GM10847 (cell line): ENCODE measurements at regions not wholly inside any gene's neighbourhood (a gene's known extent, or its start where the extent isn't known, plus 50 kb on each side); places are given as distances from the start of the nearest gene placed in this dataset.

ENCODE experiments used
- POLR2A ChIP-seq: IDR thresholded peaks from 2 replicates; pipeline ENCODE4 v1.6.1; 2011; ENCODE audit not compliant: insufficient read length; ENCODE audit errors: extremely low read depth

DNA sequence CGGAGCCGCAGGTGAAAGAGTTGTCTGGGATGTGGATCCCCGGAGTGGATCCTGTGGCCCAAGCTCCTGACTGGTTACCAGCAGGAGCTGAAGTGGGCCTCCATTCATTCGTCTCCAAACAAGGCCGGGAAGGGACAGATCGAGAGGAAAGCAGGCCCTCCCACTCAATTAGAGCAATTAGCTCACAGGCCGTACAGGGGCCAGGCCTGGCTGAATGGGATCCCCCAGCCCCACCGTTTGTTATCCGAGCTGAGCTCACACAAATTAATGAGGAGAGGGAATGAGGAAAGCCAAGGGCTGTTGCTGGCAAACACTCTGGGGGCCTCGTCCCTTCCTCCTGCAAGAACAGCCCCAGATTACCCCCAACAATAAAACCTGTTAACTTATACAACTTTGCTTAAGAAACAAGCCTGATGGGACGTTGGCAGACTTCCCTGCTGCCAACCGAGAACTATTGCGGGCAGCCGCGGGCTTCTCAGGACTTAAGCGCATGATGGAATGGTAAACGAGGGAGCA is 338.0 kb downstream of the BCL11A start:
- TF ChIP-seq POLR2A = no peak

- TF ChIP-seq POLR2A = no peak
Measured at GRCh38 chr2:60214626-60214875, 338.9 kb downstream of the BCL11A start.

DNA sequence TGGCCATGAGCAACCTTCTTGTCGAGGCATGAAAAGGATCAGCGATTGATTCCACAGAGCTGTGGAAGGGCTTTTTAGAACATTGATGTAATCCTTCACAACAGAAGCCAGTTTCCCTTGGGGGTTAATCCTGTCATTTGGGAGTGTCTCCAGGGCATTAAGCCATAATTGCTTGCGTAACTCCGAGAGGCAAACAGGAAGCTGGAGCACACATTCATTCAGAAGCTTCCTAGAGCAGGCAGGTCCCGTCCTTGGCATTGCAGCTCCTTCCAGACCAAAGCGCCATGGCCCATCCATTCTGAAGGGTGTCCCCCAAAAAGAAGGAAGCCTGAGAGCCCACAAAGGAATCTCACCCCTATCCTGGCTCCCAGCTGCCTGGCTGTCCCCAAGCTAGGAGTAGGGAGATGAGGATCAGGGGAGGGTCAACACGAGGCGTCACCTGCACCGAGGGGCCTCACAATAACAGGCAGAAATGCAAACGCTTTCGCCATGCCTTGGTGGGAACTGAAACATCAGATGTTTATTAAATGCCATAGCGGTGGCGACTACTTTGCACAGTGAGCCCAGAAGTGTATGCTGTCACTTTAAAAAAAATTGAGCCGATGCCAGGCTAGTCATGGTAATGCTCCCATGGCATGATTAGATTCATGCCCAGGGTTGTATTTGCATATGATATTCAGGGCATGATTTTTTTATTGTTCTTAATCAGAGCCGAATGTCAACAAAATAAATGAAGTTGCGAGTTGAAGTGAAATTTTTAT is 339.4 kb downstream of the BCL11A start:
- no peak for TF ChIP-seq POLR2A

GRCh38 chr2:60212181-60212945 is 341.1 kb downstream of the BCL11A start:
- no peak for TF ChIP-seq POLR2A

GRCh38 chr2:60175290-60175689 is 378.2 kb downstream of the BCL11A start:
- no peak for TF ChIP-seq POLR2A

DNA sequence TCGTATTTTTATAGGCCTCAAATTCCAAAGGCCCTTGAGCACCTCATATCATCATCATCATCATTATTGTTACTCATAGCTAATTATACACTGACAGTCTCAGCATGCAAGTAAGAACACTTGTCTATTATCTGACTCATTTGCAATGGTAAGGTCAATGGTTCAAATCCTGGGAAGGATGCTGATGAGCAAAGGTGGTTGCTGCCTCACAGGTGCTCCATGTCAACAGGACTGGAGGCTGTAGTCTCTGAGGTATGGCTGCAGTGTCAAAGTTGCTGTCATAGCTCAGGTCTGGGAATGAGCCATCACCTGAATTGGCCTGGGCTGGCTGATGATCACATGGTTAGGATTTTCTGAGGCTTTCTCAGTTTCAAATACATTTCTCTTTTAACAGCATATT is 379.3 kb downstream of the BCL11A start:
- TF ChIP-seq POLR2A = no peak

DNA sequence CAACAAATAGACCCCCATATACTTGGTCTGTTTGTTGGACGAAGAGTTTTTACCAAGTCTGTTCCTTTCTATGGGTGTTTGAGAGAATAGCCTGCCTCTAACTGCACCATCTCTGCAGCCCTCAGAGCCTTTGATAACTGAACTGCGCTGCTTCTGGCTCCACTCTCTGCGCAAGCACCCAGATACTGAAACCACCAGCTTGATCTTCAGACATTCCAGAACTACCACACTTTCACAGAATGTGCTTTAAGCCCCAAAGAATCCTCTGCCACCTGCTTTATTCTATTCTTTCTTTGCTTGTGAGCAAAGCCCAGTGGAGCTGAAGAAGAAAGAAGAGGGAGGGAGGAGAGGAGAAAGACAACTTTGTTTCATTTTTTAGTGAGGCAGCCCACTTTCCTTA is 380.7 kb downstream of the BCL11A start:
- TF ChIP-seq POLR2A = no peak

- TF ChIP-seq POLR2A = no peak
Measured at GRCh38 chr2:60170272-60170671, 383.2 kb downstream of the BCL11A start.

DNA sequence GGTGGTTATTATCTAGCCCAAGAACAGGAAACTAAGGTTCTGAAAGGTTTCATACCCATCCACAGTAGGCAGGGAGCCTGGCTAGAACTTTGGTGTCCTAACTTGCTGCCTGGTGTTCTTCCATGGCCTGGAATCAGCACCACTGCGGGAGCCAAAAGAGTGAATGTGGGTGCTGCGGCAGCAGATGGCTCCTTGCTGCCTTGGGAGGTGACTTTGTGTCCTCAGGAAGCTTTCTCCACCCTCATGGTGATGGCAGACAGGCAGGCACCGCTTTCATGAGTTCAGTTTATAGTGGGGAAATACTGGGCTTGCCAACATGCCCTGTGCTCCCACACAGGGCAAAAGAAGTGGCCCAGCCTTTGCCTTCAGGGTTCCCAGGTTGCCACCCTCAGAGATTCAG is 385.2 kb downstream of the BCL11A start:
- no peak for TF ChIP-seq POLR2A

- no peak for TF ChIP-seq POLR2A
Measured at GRCh38 chr2:60167089-60167488, 386.4 kb downstream of the BCL11A start.

- no peak for TF ChIP-seq POLR2A
Measured at GRCh38 chr2:60163691-60164090, 389.8 kb downstream of the BCL11A start.

DNA sequence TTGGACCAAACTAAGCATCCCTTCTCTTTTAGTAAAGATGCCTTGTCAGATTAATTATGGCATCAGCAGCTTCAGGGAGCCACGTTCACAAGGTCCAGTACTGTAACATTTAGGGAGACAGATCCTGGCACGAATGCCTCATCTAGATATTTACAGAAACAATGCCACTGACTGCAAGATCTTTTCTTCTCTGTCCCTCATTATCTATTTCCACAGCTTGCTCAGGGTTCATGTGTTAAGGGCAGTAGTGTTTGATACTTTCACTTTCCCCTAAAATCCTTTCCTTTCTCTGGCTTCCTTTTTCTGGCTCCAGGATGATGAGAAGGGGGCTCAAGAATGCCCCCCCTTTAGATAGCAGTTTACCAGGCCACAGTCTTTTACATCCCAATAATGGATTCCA is 393.9 kb downstream of the BCL11A start:
- no peak for TF ChIP-seq POLR2A

DNA sequence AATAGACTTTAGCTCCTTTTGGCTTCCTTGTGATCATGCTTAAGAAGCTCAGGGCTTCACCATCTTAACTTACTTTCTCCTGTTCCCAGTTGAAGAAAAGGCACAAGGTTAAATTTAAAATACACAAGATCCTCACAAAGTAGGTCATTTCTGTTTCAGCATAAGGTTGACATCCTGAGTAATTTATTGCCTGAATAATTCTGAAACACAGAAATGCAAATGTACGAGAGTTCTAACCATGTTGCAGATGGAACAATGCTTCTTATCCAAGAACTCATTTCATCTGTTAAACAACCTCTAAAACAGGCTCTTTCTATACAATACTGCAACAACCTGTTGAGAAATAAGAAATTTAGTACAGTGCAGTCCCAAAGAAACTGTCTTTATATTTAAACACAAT is 395.2 kb downstream of the BCL11A start:
- no peak for TF ChIP-seq POLR2A

GRCh38 chr2:60157283-60157682 is 396.2 kb downstream of the BCL11A start:
- TF ChIP-seq POLR2A = no peak

DNA sequence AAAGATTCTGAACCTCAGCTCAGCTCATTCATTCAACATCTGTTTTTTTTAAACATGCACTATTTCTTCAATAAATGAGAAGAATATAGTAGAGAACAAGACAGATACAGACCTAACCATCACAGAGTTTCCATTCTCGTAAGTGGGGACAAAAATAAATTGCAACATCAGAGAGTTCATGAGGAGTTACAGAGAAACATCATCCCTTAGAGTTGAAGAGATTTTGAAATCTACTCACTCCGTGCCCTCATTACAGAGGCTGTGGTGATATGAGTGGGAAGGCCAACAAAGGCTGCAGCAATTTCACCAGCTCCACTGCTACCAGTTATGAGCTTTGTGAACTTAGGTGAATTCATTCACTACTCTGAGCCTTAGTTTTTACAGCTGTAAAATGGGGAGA is 399.3 kb downstream of the BCL11A start:
- TF ChIP-seq POLR2A = no peak

DNA sequence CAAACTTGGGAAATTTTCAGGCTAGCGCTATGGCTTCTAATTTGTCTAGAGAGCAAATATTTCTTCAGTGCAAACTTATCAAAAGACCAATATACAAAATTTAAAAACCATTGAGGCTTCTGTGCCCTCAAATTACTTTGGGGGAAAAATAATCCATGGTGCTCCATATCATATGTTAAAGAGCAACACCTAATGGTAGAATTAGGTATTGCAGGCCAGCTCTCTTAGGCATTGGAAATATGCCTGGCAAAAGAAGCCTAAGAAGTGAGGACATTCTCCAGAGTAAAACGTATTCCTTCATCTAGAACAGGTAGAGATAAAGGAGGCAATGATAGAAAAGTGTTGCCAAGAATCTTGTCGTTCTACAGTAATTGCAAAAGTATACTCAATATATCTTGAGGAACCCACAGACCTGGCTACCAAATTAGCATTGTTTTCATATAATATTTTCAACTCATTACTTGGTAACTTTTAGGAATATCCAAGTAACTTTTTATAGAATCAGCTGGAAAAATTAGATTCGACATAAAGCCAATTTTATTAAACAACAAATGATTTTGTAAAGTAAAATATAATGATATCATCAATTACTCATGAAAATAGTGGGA is 401.1 kb downstream of the BCL11A start:
- TF ChIP-seq POLR2A = no peak
